B cell (primary cell): ENCODE measurements at regions not wholly inside any gene's neighbourhood (a gene's known extent, or its start where the extent isn't known, plus 50 kb on each side); places are given as distances from the start of the nearest gene placed in this dataset.

Source experiments
- ATAC-seq: fragments of 200-7000 bp; cut with Tn5 transposase; one replicate; pipeline ENCODE4 v1.10.0; 2021; ENCODE audit warnings: low read depth, mild to moderate bottlenecking, moderate number of reproducible peaks, moderate library complexity
- CTCF ChIA-PET: fragments of 350-600 bp; sonication (Branson Sonifier 250); formaldehyde crosslinking; loops from one replicate; lab custom pipeline; 2021; ENCODE audit warnings: antibody characterized with exemption, inconsistent platforms; lab: Charles Lee
- POLR2A ChIA-PET: fragments of 350-600 bp; sonication (Branson Sonifier 250); formaldehyde crosslinking; loops from one replicate; lab custom pipeline; 2021; ENCODE audit warnings: antibody characterized with exemption; lab: Charles Lee
- DNase-seq: peaks from one replicate; pipeline ENCODE4 v3.0.0; 2013
- H2AFZ ChIP-seq: 2 replicates; pipeline ENCODE4 v1.6.1; 2012; ENCODE audit warnings: mild to moderate bottlenecking, low read depth, low read length; ENCODE audit not compliant: insufficient read depth, poor library complexity, severe bottlenecking
- H3K27ac ChIP-seq, 2 donors: 1 replicate in 1 of 2; 2 replicates in 1 of 2; pipeline ENCODE4 v1.5.1; 2012 to 2013; ENCODE audit warnings: low read length in 2 of 2, mild to moderate bottlenecking in 2 of 2, moderate library complexity in 1 of 2
- H3K27me3 ChIP-seq, 4 experiments: fragments of 200-600 bp in 1 of 4; sonication (generic) in 1 of 4; replicated peaks in 1 of 4; 1 replicate in 2 of 4; 2 replicates in 2 of 4; pipeline versions ENCODE4 v1.6.1 to v1.7.0; 2013 to 2016; ENCODE audit warnings: low read length in 3 of 4, mild to moderate bottlenecking in 2 of 4, mixed read lengths in 1 of 4, moderate library complexity in 1 of 4; ENCODE audit not compliant: insufficient read depth in 4 of 4, control insufficient read depth in 3 of 4; ENCODE audit errors: control extremely low read depth in 1 of 4
- H3K36me3 ChIP-seq, 2 experiments: replicated peaks in 1 of 2; 1 replicate in 1 of 2; 2 replicates in 1 of 2; pipeline versions ENCODE4 v1.6.1 to v1.7.1; 2013; ENCODE audit warnings: low read length in 1 of 2; ENCODE audit not compliant: insufficient read depth in 2 of 2, control insufficient read depth in 1 of 2; ENCODE audit errors: control extremely low read depth in 1 of 2, extremely low read depth in 1 of 2
- H3K4me1 ChIP-seq, 2 donors: fragments of 200-600 bp in 1 of 2; sonication (generic) in 1 of 2; 1 replicate in 1 of 2; 2 replicates in 1 of 2; pipeline versions ENCODE4 v1.5.1 to v1.6.1; 2013 to 2017; ENCODE audit warnings: low read length in 2 of 2; ENCODE audit not compliant: control insufficient read depth in 2 of 2, insufficient read depth in 2 of 2
- H3K4me2 ChIP-seq: replicated peaks from 2 replicates; pipeline ENCODE3; 2012; ENCODE audit warnings: mild to moderate bottlenecking, low read depth, low read length; ENCODE audit not compliant: poor library complexity, severe bottlenecking
- H3K4me3 ChIP-seq, 5 experiments: fragments of 200-600 bp in 1 of 5; sonication (generic) in 1 of 5; 1 replicate in 3 of 5; 2 replicates in 2 of 5; pipeline versions ENCODE4 v1.5.1 to v1.7.0; 2011 to 2016; ENCODE audit warnings: low read length in 4 of 5, mild to moderate bottlenecking in 4 of 5, low read depth in 2 of 5, control low read depth in 1 of 5, moderate library complexity in 1 of 5; ENCODE audit not compliant: insufficient read depth in 1 of 5; ENCODE audit errors: control extremely low read depth in 1 of 5, extremely low read depth in 1 of 5
- H3K79me2 ChIP-seq: fragments of 200-600 bp; sonication (generic); one replicate; pipeline ENCODE4 v1.6.0; 2016; ENCODE audit warnings: low read length; ENCODE audit not compliant: control insufficient read depth, insufficient read depth
- H3K9ac ChIP-seq: fragments of 200-600 bp; sonication (generic); 2 replicates; pipeline ENCODE4 v1.6.1; 2017; ENCODE audit warnings: mild to moderate bottlenecking, low read length, moderate library complexity
- H3K9me3 ChIP-seq, 3 donors: one replicate each; pipeline versions ENCODE4 v1.6.1 to v1.7.1; 2013; ENCODE audit warnings: low read length in 2 of 3; ENCODE audit not compliant: control insufficient read depth in 2 of 3, insufficient read depth in 1 of 3; ENCODE audit errors: control extremely low read depth in 1 of 3
- H4K20me1 ChIP-seq: 2 replicates; pipeline ENCODE4 v1.6.0; 2012; ENCODE audit warnings: mild to moderate bottlenecking, low read length; ENCODE audit not compliant: insufficient read depth, control insufficient read depth, poor library complexity, severe bottlenecking
- H3K27ac Mint-ChIP-seq: one replicate; pipeline ENCODE4 v1.8.0; 2021; ENCODE audit warnings: mixed read lengths
- H3K27me3 Mint-ChIP-seq: one replicate; pipeline ENCODE4 v1.8.0; 2021; ENCODE audit warnings: mixed read lengths
- H3K4me1 Mint-ChIP-seq: one replicate; pipeline ENCODE4 v1.8.0; 2021; ENCODE audit warnings: mixed read lengths
- H3K4me3 Mint-ChIP-seq: one replicate; pipeline ENCODE4 v1.8.0; 2021; ENCODE audit warnings: mixed read lengths
- H3K9me3 Mint-ChIP-seq: one replicate; pipeline ENCODE4 v1.8.0; 2022; ENCODE audit warnings: mixed read lengths; ENCODE audit not compliant: insufficient read depth
- EZH2 ChIP-seq: IDR thresholded peaks from 2 replicates; pipeline ENCODE4 v1.6.1; 2012; ENCODE audit warnings: borderline replicate concordance, low read depth, mild to moderate bottlenecking, moderate library complexity, low read length; ENCODE audit not compliant: insufficient read depth, poor library complexity, severe bottlenecking
- WGBS: methylation state at CpG from one replicate; pipeline ENCODE4 v1.1.5; 2013; ENCODE audit warnings: missing lambda C conversion rate; ENCODE audit not compliant: insufficient coverage; 5-methylcytosine and 5-hydroxymethylcytosine counted together
- intact Hi-C: fragments of 100-400 bp; cut with micrococcal nuclease; formaldehyde crosslinking; loops from one replicate; pipeline ENCODE4 v1.10.0; 2022
- TF ChIP-seq, protein P1 (sequence below): fragments of 200-600 bp; IDR thresholded peaks from one replicate; pipeline ENCODE4 v1.8.0; 2022; ENCODE audit warnings: antibody characterized with exemption, mild to moderate bottlenecking

DNA sequence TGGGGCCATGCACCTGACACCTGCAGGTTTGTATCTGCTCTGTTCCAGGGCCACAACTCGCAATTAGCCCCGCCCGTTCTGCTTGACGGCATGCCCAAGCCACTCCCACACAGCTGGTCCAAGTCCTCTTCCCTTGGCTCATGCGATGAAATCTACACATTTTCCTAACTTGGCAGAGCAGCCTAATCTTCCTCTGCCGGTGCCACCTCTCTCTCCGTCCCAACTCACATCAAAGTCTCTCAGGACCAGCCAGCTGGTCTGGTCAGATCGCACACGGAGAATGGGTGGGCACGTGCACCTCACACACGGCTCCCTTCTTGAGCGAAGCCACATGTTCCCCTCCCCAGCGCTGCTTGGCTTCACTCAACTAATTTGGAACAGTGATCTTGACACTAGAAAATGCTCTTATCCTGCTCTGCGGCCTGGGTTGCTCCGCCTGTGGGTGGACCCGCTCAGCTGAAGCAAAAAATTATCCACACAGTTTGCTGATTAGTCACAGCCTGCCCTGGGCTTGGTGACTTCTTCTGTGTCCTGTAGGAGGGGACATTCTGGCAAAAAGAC is 176.7 kb downstream of the NRP2 start:
- TF ChIP-seq, protein P1, sequence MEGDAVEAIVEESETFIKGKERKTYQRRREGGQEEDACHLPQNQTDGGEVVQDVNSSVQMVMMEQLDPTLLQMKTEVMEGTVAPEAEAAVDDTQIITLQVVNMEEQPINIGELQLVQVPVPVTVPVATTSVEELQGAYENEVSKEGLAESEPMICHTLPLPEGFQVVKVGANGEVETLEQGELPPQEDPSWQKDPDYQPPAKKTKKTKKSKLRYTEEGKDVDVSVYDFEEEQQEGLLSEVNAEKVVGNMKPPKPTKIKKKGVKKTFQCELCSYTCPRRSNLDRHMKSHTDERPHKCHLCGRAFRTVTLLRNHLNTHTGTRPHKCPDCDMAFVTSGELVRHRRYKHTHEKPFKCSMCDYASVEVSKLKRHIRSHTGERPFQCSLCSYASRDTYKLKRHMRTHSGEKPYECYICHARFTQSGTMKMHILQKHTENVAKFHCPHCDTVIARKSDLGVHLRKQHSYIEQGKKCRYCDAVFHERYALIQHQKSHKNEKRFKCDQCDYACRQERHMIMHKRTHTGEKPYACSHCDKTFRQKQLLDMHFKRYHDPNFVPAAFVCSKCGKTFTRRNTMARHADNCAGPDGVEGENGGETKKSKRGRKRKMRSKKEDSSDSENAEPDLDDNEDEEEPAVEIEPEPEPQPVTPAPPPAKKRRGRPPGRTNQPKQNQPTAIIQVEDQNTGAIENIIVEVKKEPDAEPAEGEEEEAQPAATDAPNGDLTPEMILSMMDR = no peak
- no peak for TF ChIP-seq EZH2
- H3K27me3 ChIP-seq = no peaks in the 10 kb centered on the region
- no peaks in the 10 kb centered on the region for H3K79me2 ChIP-seq
- no peak overlapping the region for H3K4me2 ChIP-seq
- CTCF ChIA-PET = no interaction called here
- POLR2A ChIA-PET = no interaction called here
- H3K4me3 ChIP-seq = no peak overlapping the region
- no peaks in the 10 kb centered on the region for H3K9me3 ChIP-seq
- DNase-seq (no peak), ATAC-seq (no peak)
- peaks cover 16% of the 10 kb centered on the region for H3K27me3 Mint-ChIP-seq
- intact Hi-C loops = no loop called here
- H2AFZ ChIP-seq = no peak overlapping the region
- no peaks in the 10 kb centered on the region for H4K20me1 ChIP-seq
- H3K9me3 Mint-ChIP-seq = no peaks in the 10 kb centered on the region
- no peak overlapping the region for H3K27ac Mint-ChIP-seq
- peaks cover 8% of the 10 kb centered on the region for H3K4me1 Mint-ChIP-seq
- no peaks in the 10 kb centered on the region for H3K4me1 ChIP-seq
- H3K27ac ChIP-seq = no peak overlapping the region
- H3K36me3 ChIP-seq = no peaks in the 10 kb centered on the region
- 58% methylated on average over 16 of the region's 16 CpGs for WGBS
- no peak overlapping the region for H3K9ac ChIP-seq
- H3K4me3 Mint-ChIP-seq = no peak overlapping the region

DNA sequence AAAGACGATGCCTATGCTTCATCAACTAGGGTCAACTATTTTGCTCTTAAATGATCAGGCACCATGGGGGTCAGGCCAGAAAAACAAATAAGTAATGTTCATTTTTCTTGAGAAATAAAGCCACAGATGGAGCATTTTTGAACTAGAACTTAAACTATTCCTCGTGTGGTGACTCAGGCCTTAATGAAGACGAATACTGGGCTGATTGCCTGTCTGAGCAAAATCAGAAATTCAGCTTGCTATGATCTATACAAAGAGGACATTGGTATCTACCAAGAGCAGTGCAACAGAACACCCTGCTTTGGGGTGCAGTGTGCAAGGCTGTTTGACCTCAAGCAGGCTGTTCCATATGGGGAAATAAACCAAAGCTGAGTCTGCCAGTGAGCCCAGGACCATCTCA is 176.0 kb downstream of the NRP2 start:
- H3K27ac Mint-ChIP-seq = no peak overlapping the region
- 55% methylated on average over 2 of the region's 3 CpGs for WGBS
- ATAC-seq = no peak
- H3K27me3 Mint-ChIP-seq = peaks cover 14% of the 10 kb centered on the region
- no peak for TF ChIP-seq EZH2
- TF ChIP-seq, protein P1 = no peak
- no peak overlapping the region for H3K4me2 ChIP-seq
- no peaks in the 10 kb centered on the region for H3K36me3 ChIP-seq
- intact Hi-C loops = no loop called here
- H3K4me1 ChIP-seq = no peaks in the 10 kb centered on the region
- no peak overlapping the region for H3K9ac ChIP-seq
- no peaks in the 10 kb centered on the region for H3K9me3 ChIP-seq
- H3K4me1 Mint-ChIP-seq = peaks cover 8% of the 10 kb centered on the region
- H3K4me3 ChIP-seq = no peak overlapping the region
- POLR2A ChIA-PET = no interaction called here
- H3K4me3 Mint-ChIP-seq = no peak overlapping the region
- no peak for DNase-seq
- no peaks in the 10 kb centered on the region for H3K79me2 ChIP-seq
- H3K27me3 ChIP-seq = no peaks in the 10 kb centered on the region
- no peak overlapping the region for H3K27ac ChIP-seq
- no peak overlapping the region for H2AFZ ChIP-seq
- CTCF ChIA-PET = no interaction called here
- H3K9me3 Mint-ChIP-seq = no peaks in the 10 kb centered on the region
- no peaks in the 10 kb centered on the region for H4K20me1 ChIP-seq
